Activated B cell treated with CpG ODN at 0.5 μM for 24 hours (primary cell): ENCODE measurements at regions not wholly inside any gene's neighbourhood (a gene's known extent, or its start where the extent isn't known, plus 50 kb on each side); places are given as distances from the start of the nearest gene placed in this dataset.

ENCODE experiments used
- ATAC-seq: fragments of 200-7000 bp; cut with Tn5 transposase; one replicate; pipeline ENCODE4 v1.10.0; 2021; ENCODE audit warnings: low read depth, mild to moderate bottlenecking, moderate library complexity
- CTCF ChIA-PET: fragments of 350-600 bp; sonication (Branson Sonifier 250); formaldehyde crosslinking; loops from one replicate; lab custom pipeline; 2021; ENCODE audit warnings: antibody characterized with exemption; lab: Charles Lee
- POLR2A ChIA-PET: fragments of 350-600 bp; sonication (Branson Sonifier 250); formaldehyde crosslinking; loops from one replicate; lab custom pipeline; 2021; ENCODE audit warnings: antibody characterized with exemption; lab: Charles Lee
- DNase-seq: peaks from one replicate; pipeline ENCODE4 v3.0.0; 2022
- H3K27ac Mint-ChIP-seq: one replicate; pipeline ENCODE4 v1.8.0; 2020; ENCODE audit warnings: mixed read lengths
- H3K27me3 Mint-ChIP-seq: one replicate; pipeline ENCODE4 v1.8.0; 2021; ENCODE audit warnings: mixed read lengths
- H3K36me3 Mint-ChIP-seq: one replicate; pipeline ENCODE4 v1.8.0; 2021; ENCODE audit warnings: low read depth, mixed read lengths
- H3K4me1 Mint-ChIP-seq: one replicate; pipeline ENCODE4 v1.8.0; 2021; ENCODE audit warnings: mixed read lengths
- H3K4me3 Mint-ChIP-seq: one replicate; pipeline ENCODE4 v1.8.0; 2020; ENCODE audit warnings: mild to moderate bottlenecking, mixed read lengths
- H3K9me3 Mint-ChIP-seq: one replicate; pipeline ENCODE4 v1.8.0; 2020; ENCODE audit warnings: mixed read lengths
- intact Hi-C: fragments of 100-400 bp; cut with micrococcal nuclease; formaldehyde crosslinking; loops from one replicate; pipeline ENCODE4 v1.15.1; 2024
- TF ChIP-seq, protein P1 (sequence below): fragments of 200-600 bp; IDR thresholded peaks from one replicate; pipeline ENCODE4 v1.8.0; 2022; ENCODE audit warnings: antibody characterized with exemption, mild to moderate bottlenecking

DNA sequence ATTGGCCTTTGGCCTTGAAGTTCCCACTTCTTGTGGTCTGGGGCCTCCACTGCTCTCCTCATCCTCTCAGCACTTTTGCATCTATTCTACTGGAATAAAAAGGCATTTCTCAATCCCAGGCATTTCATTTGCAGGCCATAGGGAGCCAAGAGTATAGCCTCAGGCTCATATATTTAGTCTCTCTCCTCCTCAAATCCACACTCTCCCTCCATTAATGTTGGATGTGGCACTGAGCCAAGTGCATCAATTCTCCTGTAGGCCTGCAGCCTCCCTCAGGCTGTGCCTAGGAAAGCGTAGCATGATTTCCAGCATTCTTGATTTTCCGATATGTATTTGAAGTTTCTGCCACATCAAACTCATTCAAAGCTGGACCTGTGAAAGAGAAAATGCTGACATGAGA, 211.5 kb upstream of the CPNE8 start:
- DNase-seq, result no peak
- Mint-ChIP-seq H3K27ac (no peak overlapping the region), H3K27me3 (no peaks in the 10 kb centered on the region), H3K4me1 (no peaks in the 10 kb centered on the region), H3K4me3 (no peak overlapping the region), H3K9me3 (no peaks in the 10 kb centered on the region), H3K36me3 (no peaks in the 10 kb centered on the region)
- CTCF ChIA-PET, result no interaction called here
- intact Hi-C loops, result no loop called here
- POLR2A ChIA-PET, result no interaction called here
- TF ChIP-seq, protein P1, sequence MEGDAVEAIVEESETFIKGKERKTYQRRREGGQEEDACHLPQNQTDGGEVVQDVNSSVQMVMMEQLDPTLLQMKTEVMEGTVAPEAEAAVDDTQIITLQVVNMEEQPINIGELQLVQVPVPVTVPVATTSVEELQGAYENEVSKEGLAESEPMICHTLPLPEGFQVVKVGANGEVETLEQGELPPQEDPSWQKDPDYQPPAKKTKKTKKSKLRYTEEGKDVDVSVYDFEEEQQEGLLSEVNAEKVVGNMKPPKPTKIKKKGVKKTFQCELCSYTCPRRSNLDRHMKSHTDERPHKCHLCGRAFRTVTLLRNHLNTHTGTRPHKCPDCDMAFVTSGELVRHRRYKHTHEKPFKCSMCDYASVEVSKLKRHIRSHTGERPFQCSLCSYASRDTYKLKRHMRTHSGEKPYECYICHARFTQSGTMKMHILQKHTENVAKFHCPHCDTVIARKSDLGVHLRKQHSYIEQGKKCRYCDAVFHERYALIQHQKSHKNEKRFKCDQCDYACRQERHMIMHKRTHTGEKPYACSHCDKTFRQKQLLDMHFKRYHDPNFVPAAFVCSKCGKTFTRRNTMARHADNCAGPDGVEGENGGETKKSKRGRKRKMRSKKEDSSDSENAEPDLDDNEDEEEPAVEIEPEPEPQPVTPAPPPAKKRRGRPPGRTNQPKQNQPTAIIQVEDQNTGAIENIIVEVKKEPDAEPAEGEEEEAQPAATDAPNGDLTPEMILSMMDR, result no peak
- ATAC-seq, result no peak

DNA sequence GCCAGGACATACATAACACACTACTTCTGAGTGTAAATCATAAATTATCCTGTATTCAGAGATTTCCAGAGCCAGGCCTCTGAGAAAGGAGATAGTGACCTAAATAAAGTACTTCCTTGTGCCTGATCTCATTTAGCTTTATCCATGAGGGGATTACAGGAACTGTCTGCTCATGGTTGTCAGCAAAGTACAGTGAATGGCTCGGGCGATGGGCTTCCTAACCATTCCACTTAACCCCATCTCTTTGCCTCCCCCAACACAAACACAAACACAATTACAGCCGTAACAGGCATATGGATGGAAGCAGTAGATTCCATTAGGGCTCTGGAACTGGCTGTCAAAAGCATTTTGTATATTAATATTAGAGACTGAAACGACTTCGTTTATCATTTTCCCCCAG, 206.7 kb upstream of the CPNE8 start:
- TF ChIP-seq, protein P1, result no peak
- H3K9me3 Mint-ChIP-seq, result no peaks in the 10 kb centered on the region
- H3K36me3 Mint-ChIP-seq, result no peaks in the 10 kb centered on the region
- DNase-seq (no peak), ATAC-seq (no peak)
- POLR2A ChIA-PET, result no interaction called here
- no peaks in the 10 kb centered on the region for H3K4me1 Mint-ChIP-seq
- no peak overlapping the region for H3K27ac Mint-ChIP-seq
- H3K4me3 Mint-ChIP-seq, result no peak overlapping the region
- no peaks in the 10 kb centered on the region for H3K27me3 Mint-ChIP-seq
- CTCF ChIA-PET, result no interaction called here
- intact Hi-C loops, result no loop called here

DNA sequence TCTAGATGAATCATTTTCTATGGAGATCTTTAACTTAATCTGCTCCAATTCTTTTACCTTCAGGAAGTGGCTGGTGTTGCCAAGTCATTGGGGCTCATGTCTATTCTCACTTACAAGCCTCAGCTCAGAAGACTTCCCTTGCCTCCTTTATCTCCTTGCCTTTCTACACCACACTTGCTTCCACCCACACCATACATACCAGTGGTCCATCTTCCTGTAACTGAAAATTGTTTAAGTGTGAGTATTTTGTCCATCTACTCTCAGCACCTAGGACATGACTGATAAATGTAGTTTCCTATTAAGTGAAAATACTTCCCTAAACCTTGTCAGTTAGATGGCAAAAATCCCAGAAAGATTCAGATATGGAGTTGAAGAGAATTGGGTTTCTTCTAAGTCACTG, 199.7 kb upstream of the CPNE8 start:
- intact Hi-C loops, result no loop called here
- Mint-ChIP-seq H3K27me3 (no peaks in the 10 kb centered on the region), H3K4me1 (no peaks in the 10 kb centered on the region), H3K27ac (no peak overlapping the region), H3K9me3 (no peaks in the 10 kb centered on the region), H3K36me3 (no peaks in the 10 kb centered on the region), H3K4me3 (no peak overlapping the region)
- TF ChIP-seq, protein P1, result no peak
- CTCF ChIA-PET, result no interaction called here
- no peak for ATAC-seq
- POLR2A ChIA-PET, result no interaction called here
- no peak for DNase-seq

DNA sequence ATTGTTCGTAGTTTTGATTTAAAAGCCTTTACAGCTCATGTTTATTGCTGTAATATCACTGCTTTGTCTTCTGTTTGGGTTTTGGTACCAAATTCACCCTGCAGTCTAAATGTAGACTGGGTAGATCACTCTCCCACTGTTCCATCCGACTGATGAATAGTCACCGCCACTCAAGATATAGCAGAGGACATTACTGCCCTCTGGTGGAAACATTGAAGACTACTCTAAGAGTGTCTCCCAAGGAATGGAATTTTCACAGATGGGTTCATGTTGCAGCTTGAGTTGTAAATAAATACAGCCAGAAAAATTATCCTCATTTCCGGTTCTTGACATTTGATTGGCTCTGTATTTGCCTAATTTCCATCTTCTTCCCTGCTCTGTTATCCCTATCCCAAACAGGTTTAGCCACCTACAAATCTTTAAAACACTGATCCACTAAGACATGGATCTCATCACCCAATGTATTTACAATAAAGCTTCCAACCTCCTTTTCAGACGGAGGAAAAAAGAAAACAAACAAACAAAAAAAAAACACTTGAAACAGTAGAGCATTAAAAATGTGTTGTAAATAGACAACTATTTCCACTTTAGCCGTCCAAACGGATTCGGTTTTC, 198.3 kb upstream of the CPNE8 start:
- POLR2A ChIA-PET, result no interaction called here
- Mint-ChIP-seq H3K4me1 (no peaks in the 10 kb centered on the region), H3K4me3 (no peak overlapping the region), H3K9me3 (no peaks in the 10 kb centered on the region), H3K27ac (no peak overlapping the region), H3K27me3 (no peaks in the 10 kb centered on the region), H3K36me3 (no peaks in the 10 kb centered on the region)
- intact Hi-C loops, result loop anchor here (1.0 to 5.0 kb wide), 2 partner anchors 182 to 196 kb away; partner anchors contain the start of gene CPNE8
- DNase-seq (no peak), ATAC-seq (peak; percentile 52)
- CTCF ChIA-PET, result interaction anchor here (1.0 to 2.5 kb wide), 2 partner anchors 183 to 197 kb away, joined by 3 to 6 read pairs; no protein-coding TSS in a partner anchor
- TF ChIP-seq, protein P1, result no peak

DNA sequence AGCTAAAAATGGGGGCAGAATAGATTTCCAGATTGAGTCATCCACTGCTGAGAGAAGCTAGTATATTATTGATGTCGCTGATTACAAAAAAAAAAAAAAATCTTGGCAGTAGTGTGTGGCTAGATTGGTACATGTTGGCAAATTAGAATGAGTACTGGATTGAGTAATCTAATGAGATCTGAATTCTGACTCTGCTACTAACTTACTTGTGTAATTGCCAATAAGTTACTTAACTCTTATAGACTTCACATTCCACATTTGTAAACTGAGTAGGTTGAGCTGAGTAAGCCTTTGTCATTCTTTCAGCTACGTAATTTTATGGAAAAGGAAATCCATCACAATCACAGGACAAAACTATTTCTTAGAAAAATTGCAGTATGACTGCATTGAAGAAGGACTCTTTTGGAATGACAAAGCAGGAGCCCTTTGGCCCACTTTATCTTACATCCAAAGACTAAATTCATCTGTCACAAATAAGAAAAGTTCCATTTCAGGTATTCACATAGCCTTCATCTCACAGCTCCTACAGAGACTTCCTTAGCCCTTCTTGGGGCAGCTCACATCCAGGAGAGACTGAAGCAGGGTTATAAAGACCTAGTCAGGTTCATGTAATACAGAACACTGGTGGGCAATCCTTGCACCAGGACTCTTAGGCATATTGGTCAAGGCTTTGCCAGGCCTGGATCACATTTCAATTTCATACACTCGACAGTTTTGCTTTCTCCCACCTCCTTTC, 197.3 kb upstream of the CPNE8 start:
- Mint-ChIP-seq H3K27ac (no peak overlapping the region), H3K27me3 (no peaks in the 10 kb centered on the region), H3K36me3 (no peaks in the 10 kb centered on the region), H3K4me1 (no peaks in the 10 kb centered on the region), H3K9me3 (no peaks in the 10 kb centered on the region), H3K4me3 (no peak overlapping the region)
- ChIA-PET POLR2A (no interaction called here), CTCF (interaction anchor here (1.0 to 2.5 kb wide), 2 partner anchors 182 to 966 kb away, joined by 3 to 6 read pairs; no protein-coding TSS in a partner anchor)
- intact Hi-C loops, result loop anchor here (1.0 to 5.0 kb wide), 2 partner anchors 181 to 195 kb away; partner anchors contain the start of gene CPNE8
- ATAC-seq (no peak), DNase-seq (no peak)
- TF ChIP-seq, protein P1, result no peak
